ENCODE measurements at regions not wholly inside any gene's neighbourhood (a gene's known extent, or its start where the extent isn't known, plus 50 kb on each side); places are given as distances from the start of the nearest gene placed in this dataset.

- Histone ChIP-seq H3K27ac (ENCODE audit: low read depth in 1 of 2, low read length in 2 of 2) (no peak overlapping the region), H3K4me1 (ENCODE audit: control insufficient read depth in 4 of 4, insufficient read depth in 4 of 4, low read length in 3 of 4) (no peaks in the 10 kb centered on the region), H3K9ac (ENCODE audit: low read depth in 1 of 2, low read length in 2 of 2) (no peak overlapping the region), H3K36me3 (ENCODE audit: control insufficient read depth in 4 of 4, insufficient read depth in 3 of 4, low read depth in 1 of 4, low read length in 3 of 4) (no peaks in the 10 kb centered on the region), H3K4me3 (ENCODE audit: low read depth in 1 of 3, low read length in 3 of 3) (no peak overlapping the region), H3K9me3 (ENCODE audit: control insufficient read depth in 4 of 4, low read length in 3 of 4) (peaks cover 0 to 2% (median under 1%) of the 10 kb centered on the region in 4 donors), H3K27me3 (ENCODE audit: control insufficient read depth in 4 of 4, insufficient read depth in 4 of 4, low read length in 3 of 4) (no peaks in the 10 kb centered on the region)
- no peak for DNase-seq (ENCODE audit: low spot score)
- TF ChIP-seq RAD21 (IDR thresholded peaks at IDR 0.05) (no peak), FOXA2 (IDR thresholded peaks at IDR 0.05) (no peak), ATF3 (IDR thresholded peaks at IDR 0.05) (no peak), EGR1 (IDR thresholded peaks at IDR 0.05; ENCODE audit: low read depth in 2 of 2) (no peak), SP1 (IDR thresholded peaks at IDR 0.05) (no peak), JUND (IDR thresholded peaks at IDR 0.05) (no peak), FOXA1 (IDR thresholded peaks at IDR 0.05) (no peak), HNF4G (IDR thresholded peaks at IDR 0.05) (no peak), ZBTB33 (IDR thresholded peaks at IDR 0.05) (no peak), GABPA (IDR thresholded peaks at IDR 0.05 in 1 of 2, conservative IDR thresholded peaks at IDR 0.05 in 1 of 2) (no peak), REST (IDR thresholded peaks at IDR 0.05) (no peak), NR2F2 (IDR thresholded peaks at IDR 0.05) (no peak), YY1 (IDR thresholded peaks at IDR 0.05) (no peak), MAX (IDR thresholded peaks at IDR 0.05) (no peak), RXRA (IDR thresholded peaks at IDR 0.05) (no peak)
- WGBS, result 96% methylated on average over 12 of the region's 12 CpGs
Observed at GRCh38 chr2:7658486-7658885, 741.3 kb downstream of the RNF144A start.

DNA sequence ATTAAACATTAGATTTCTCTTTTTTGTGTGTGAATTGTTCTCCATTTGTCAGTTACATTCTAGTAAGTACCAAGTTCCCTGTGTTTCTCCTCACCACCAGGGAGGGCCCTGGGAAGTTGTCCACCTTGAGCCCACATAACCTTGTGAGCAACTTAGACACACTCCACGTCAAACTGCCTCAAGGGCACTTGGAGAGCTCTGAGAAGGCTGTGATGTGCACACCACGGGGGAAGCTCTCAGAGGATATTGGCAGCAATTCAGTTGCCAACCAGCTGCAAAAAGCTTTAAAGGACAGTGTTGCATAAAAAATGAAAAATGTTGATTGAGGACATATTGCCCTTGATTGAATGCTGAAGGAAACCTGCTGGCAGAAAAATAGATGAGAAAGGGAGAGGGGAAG lies 743.6 kb downstream of the RNF144A start:
- DNase-seq (ENCODE audit: low spot score), result no peak

More for the DNA sequence above, 743.6 kb downstream of the RNF144A start:
- no peaks in the 10 kb centered on the region for H3K27me3 ChIP-seq (ENCODE audit: control insufficient read depth in 4 of 4, insufficient read depth in 4 of 4, low read length in 3 of 4)
- no peak overlapping the region for H3K4me3 ChIP-seq (ENCODE audit: low read depth in 1 of 3, low read length in 3 of 3)
- no peak overlapping the region for H3K27ac ChIP-seq (ENCODE audit: low read depth in 1 of 2, low read length in 2 of 2)
- no peaks in the 10 kb centered on the region for H3K36me3 ChIP-seq (ENCODE audit: control insufficient read depth in 4 of 4, insufficient read depth in 3 of 4, low read depth in 1 of 4, low read length in 3 of 4)
- WGBS, result 79% methylated on average over 2 of the region's 2 CpGs
- no peaks in the 10 kb centered on the region for H3K9me3 ChIP-seq (ENCODE audit: control insufficient read depth in 4 of 4, low read length in 3 of 4)
- no peak overlapping the region for H3K9ac ChIP-seq (ENCODE audit: low read depth in 1 of 2, low read length in 2 of 2)
- no peaks in the 10 kb centered on the region for H3K4me1 ChIP-seq (ENCODE audit: control insufficient read depth in 4 of 4, insufficient read depth in 4 of 4, low read length in 3 of 4)
- TF ChIP-seq REST (IDR thresholded peaks at IDR 0.05), result no peak
- no peak for TF ChIP-seq MAX (IDR thresholded peaks at IDR 0.05)
- no peak for TF ChIP-seq ATF3 (IDR thresholded peaks at IDR 0.05)
- TF ChIP-seq GABPA (IDR thresholded peaks at IDR 0.05 in 1 of 2, conservative IDR thresholded peaks at IDR 0.05 in 1 of 2), result no peak
- no peak for TF ChIP-seq FOXA1 (IDR thresholded peaks at IDR 0.05)
- TF ChIP-seq YY1 (IDR thresholded peaks at IDR 0.05), result no peak
- TF ChIP-seq EGR1 (IDR thresholded peaks at IDR 0.05; ENCODE audit: low read depth in 2 of 2), result no peak
- no peak for TF ChIP-seq ZBTB33 (IDR thresholded peaks at IDR 0.05)
- TF ChIP-seq TAF1 (conservative IDR thresholded peaks at IDR 0.05), result no peak
- no peak for TF ChIP-seq RAD21 (IDR thresholded peaks at IDR 0.05)
- TF ChIP-seq HNF4G (IDR thresholded peaks at IDR 0.05), result no peak
